K562 (cell line): ENCODE measurements at regions not wholly inside any gene's neighbourhood (a gene's known extent, or its start where the extent isn't known, plus 50 kb on each side); places are given as distances from the start of the nearest gene placed in this dataset.

Experiments used
- ATAC-seq: fragments of 200-7000 bp; cut with Tn5 transposase; 3 replicates; pipeline ENCODE4 v1.9.1; 2020; ENCODE audit warnings: moderate library complexity
- BruUV-seq: library from RNA; stranded (reverse); fragments of 400-500 nt; replicated peaks from 2 replicates; lab custom pipeline; 2021; lab: Mats Ljungman, UMichigan
- CTCF ChIA-PET: fragments of 300-600 bp; formaldehyde crosslinking; extraction: SDS; loops from one replicate; lab custom pipeline; 2021; ENCODE audit warnings: low intra/inter-chr PET ratio; lab: Yijun Ruan, JAX
- POLR2A ChIA-PET: fragments of 300-600, 350-650 bp; sonication (Branson Sonifier 250); formaldehyde crosslinking; extraction: SDS; loops from one replicate; lab custom pipeline; 2021; ENCODE audit warnings: antibody characterized with exemption, inconsistent platforms; lab: Yijun Ruan, JAX
- DNase-seq, 4 experiments: peaks; one replicate each; pipeline versions ENCODE4 v3.0.0 to v3.0.0-alpha.2; 2011 to 2018; ENCODE audit warnings: low spot score in 3 of 4, mixed read lengths in 3 of 4; ENCODE audit errors: extremely low read depth in 1 of 4
- FAIRE-seq: peaks from 2 replicates; lab custom pipeline; 2011; peaks lifted over from hg19 to GRCh38; lab: Jason Lieb, UNC
- H2AFZ ChIP-seq: 2 replicates; pipeline ENCODE4 v1.6.0; 2011; ENCODE audit warnings: low read depth, low read length, control low read depth, inconsistent platforms
- H3K27ac ChIP-seq: fragments of 200-600 bp; 3 replicates; pipeline ENCODE4 v1.8.0; 2011; ENCODE audit warnings: low read depth, mild to moderate bottlenecking, control low read depth, inconsistent platforms, low read length, moderate library complexity, mixed read lengths; ENCODE audit errors: extremely low read depth
- H3K27me3 ChIP-seq, 2 experiments: fragments of 300-600 bp in 1 of 2; 2 replicates in 1 of 2; 3 replicates in 1 of 2; pipeline versions ENCODE4 v1.6.0 to v1.8.0; 2011; ENCODE audit warnings: inconsistent platforms in 2 of 2, low read length in 2 of 2, mild to moderate bottlenecking in 1 of 2, mixed read lengths in 1 of 2, moderate library complexity in 1 of 2; ENCODE audit not compliant: control insufficient read depth in 2 of 2, insufficient read depth in 2 of 2
- H3K36me3 ChIP-seq: fragments of 300-600 bp; 3 replicates; pipeline ENCODE4 v1.8.0; 2011; ENCODE audit warnings: mild to moderate bottlenecking, low read length, inconsistent platforms; ENCODE audit not compliant: control insufficient read depth, insufficient read depth
- H3K4me1 ChIP-seq, 2 experiments: fragments of 200-600 bp in 1 of 2; replicated peaks in 1 of 2; 2 replicates in 1 of 2; 3 replicates in 1 of 2; pipeline versions ENCODE4 v1.5.1 to v1.8.0; 2011; ENCODE audit warnings: inconsistent platforms in 2 of 2, low read length in 2 of 2, mild to moderate bottlenecking in 1 of 2, mixed read lengths in 1 of 2, moderate library complexity in 1 of 2; ENCODE audit not compliant: control insufficient read depth in 2 of 2, insufficient read depth in 2 of 2
- H3K4me2 ChIP-seq: 2 replicates; pipeline ENCODE4 v1.6.1; 2011; ENCODE audit warnings: low read length, control low read depth, inconsistent platforms, mixed read lengths; ENCODE audit not compliant: insufficient read depth
- H3K4me3 ChIP-seq: fragments of 200-600 bp; sonication (generic), shearing (Covaris generic); 2 replicates; pipeline ENCODE4 v1.5.1; 2016; ENCODE audit warnings: control low read depth, inconsistent platforms
- H3K79me2 ChIP-seq: fragments of 200-600 bp; 3 replicates; pipeline ENCODE4 v1.8.0; 2011; ENCODE audit warnings: low read length, inconsistent platforms; ENCODE audit not compliant: control insufficient read depth, insufficient read depth
- H3K9ac ChIP-seq, 2 experiments: 2 replicates each; pipeline versions ENCODE4 v1.6.0 to v1.6.1; 2011; ENCODE audit warnings: low read depth in 2 of 2, low read length in 2 of 2, control low read depth in 1 of 2, inconsistent platforms in 1 of 2, mild to moderate bottlenecking in 1 of 2, mixed read lengths in 1 of 2; ENCODE audit not compliant: insufficient read depth in 1 of 2
- H3K9me1 ChIP-seq: one replicate; pipeline ENCODE4 v1.6.0; 2011; ENCODE audit warnings: inconsistent platforms, mild to moderate bottlenecking, low read length, moderate library complexity; ENCODE audit not compliant: control insufficient read depth, insufficient read depth
- H3K9me3 ChIP-seq: replicated peaks from 2 replicates; pipeline ENCODE4 v1.5.1; 2011; ENCODE audit warnings: low read depth, low read length, inconsistent platforms; ENCODE audit not compliant: control insufficient read depth, insufficient read depth
- H4K20me1 ChIP-seq: replicated peaks from 2 replicates; pipeline ENCODE4 v1.6.1; 2011; ENCODE audit warnings: low read length, inconsistent platforms, mixed read lengths; ENCODE audit not compliant: control insufficient read depth, insufficient read depth
- CHD2 ChIP-seq: IDR thresholded peaks from 2 replicates; pipeline ENCODE4 v1.6.1; 2011; ENCODE audit warnings: low read depth, low read length
- CREB1 ChIP-seq, 2 experiments: sonication (generic) in 1 of 2; formaldehyde crosslinking in 1 of 2; IDR thresholded peaks; 2 replicates each; pipeline versions ENCODE4 v1.6.1 to v1.8.0; 2012 to 2022; ENCODE audit warnings: inconsistent platforms in 1 of 2, mild to moderate bottlenecking in 1 of 2, missing genetic modification reagents in 1 of 2, moderate library complexity in 1 of 2
- GTF2E2 ChIP-seq: fragments of 200-800 bp; sonication (Bioruptor generic); IDR thresholded peaks from 2 replicates; pipeline ENCODE4 v1.6.1; 2016; ENCODE audit warnings: missing genetic modification characterization, missing compliant biosample characterization
- GTF2F1 ChIP-seq: IDR thresholded peaks from 2 replicates; pipeline ENCODE4 v1.6.1; 2011; ENCODE audit warnings: low read depth, low read length, improper control_type of control experiment
- HNRNPUL1 ChIP-seq: fragments of 200-400 bp; formaldehyde crosslinking; IDR thresholded peaks from 2 replicates; pipeline ENCODE4 v1.6.1; 2017; ENCODE audit warnings: low read length
- RAD51 ChIP-seq: fragments of 450-650 bp; IDR thresholded peaks from 2 replicates; pipeline ENCODE4 v1.7.1; 2016; ENCODE audit warnings: low read depth, mild to moderate bottlenecking, borderline replicate concordance
- REST ChIP-seq, 2 experiments: fragments of 450-650 bp; formaldehyde crosslinking in 1 of 2; IDR thresholded peaks; 2 replicates each; pipeline versions ENCODE4 v1.4.0 to v1.6.1; 2014 to 2020; ENCODE audit warnings: mild to moderate bottlenecking in 2 of 2, borderline replicate concordance in 1 of 2, low read depth in 1 of 2
- SNRNP70 ChIP-seq: fragments of 200-400 bp; formaldehyde crosslinking; optimal IDR thresholded peaks from 2 replicates; pipeline ENCODE3; 2017; ENCODE audit warnings: low read depth, low read length
- SREBF2 ChIP-seq: sonication (generic); formaldehyde crosslinking; IDR thresholded peaks from 2 replicates; pipeline ENCODE4 v1.4.0; 2020; ENCODE audit warnings: mild to moderate bottlenecking, missing genetic modification reagents
- ZNF324 ChIP-seq: fragments of 250-450 bp; sonication (Bioruptor Pico); IDR thresholded peaks from 2 replicates; pipeline ENCODE4 v1.4.0; 2020; ENCODE audit warnings: mild to moderate bottlenecking
- WGBS: fragments of 100-300 bp; shearing (Covaris generic); methylation state at CpG from one replicate; pipeline ENCODE4 v1.1.6; 2016; ENCODE audit warnings: low coverage, mixed read lengths; ENCODE audit not compliant: insufficient coverage; ENCODE audit errors: missing lambda C conversion rate; 5-methylcytosine and 5-hydroxymethylcytosine counted together
- in situ Hi-C: fragments of 300-500 bp; cut with MboI; formaldehyde crosslinking; loops from 4 replicates; pipeline ENCODE4 v1.15.0; 2018; ENCODE audit warnings: inconsistent platforms, mixed read lengths
- intact Hi-C: fragments of 100-400 bp; cut with micrococcal nuclease; formaldehyde crosslinking; loops from 2 replicates; pipeline ENCODE4 v1.14.2; 2022

- Histone ChIP-seq H3K36me3 (no peaks in the 10 kb centered on the region), H3K27me3 (no peaks in the 10 kb centered on the region), H3K9me1 (no peaks in the 10 kb centered on the region), H3K27ac (no peak overlapping the region), H3K9me3 (no peaks in the 10 kb centered on the region), H3K4me1 (no peaks in the 10 kb centered on the region), H3K9ac (no peak overlapping the region), H3K4me3 (no peak overlapping the region), H3K79me2 (no peaks in the 10 kb centered on the region), H3K4me2 (no peak overlapping the region), H4K20me1 (no peaks in the 10 kb centered on the region), H2AFZ (no peak overlapping the region)
- in situ Hi-C loops (no loop called here), intact Hi-C loops (no loop called here)
- no peak for DNase-seq
- 0% methylated on average over 1 of the region's 1 CpG for WGBS
- ATAC-seq = no peak
- POLR2A ChIA-PET = no interaction called here
- BruUV-seq = no TSS peak
- TF ChIP-seq CHD2 (no peak), GTF2E2 (tag) (no peak), SNRNP70 (no peak), ZNF324 (CRISPR knock-in tag) (no peak)
- CTCF ChIA-PET = no interaction called here
- FAIRE-seq = no peak
These were observed 669.3 kb upstream of the MBL2 start for GRCh38 chr10:53441843-53442242.

GRCh38 chr10:53440601-53441000 lies 668.0 kb upstream of the MBL2 start:
- H3K27ac ChIP-seq = no peak overlapping the region
- no TSS peak for BruUV-seq
- H3K4me1 ChIP-seq = no peaks in the 10 kb centered on the region
- in situ Hi-C loops (no loop called here), intact Hi-C loops (no loop called here)
- no peaks in the 10 kb centered on the region for H3K79me2 ChIP-seq
- no peaks in the 10 kb centered on the region for H3K36me3 ChIP-seq
- no peak for ATAC-seq
- H3K9ac ChIP-seq = no peak overlapping the region
- H3K27me3 ChIP-seq = no peaks in the 10 kb centered on the region
- no peak overlapping the region for H2AFZ ChIP-seq
- FAIRE-seq = no peak
- POLR2A ChIA-PET = no interaction called here
- H3K9me1 ChIP-seq = no peaks in the 10 kb centered on the region
- WGBS = 0% methylated on average over 3 of the region's 3 CpGs
- H3K9me3 ChIP-seq = no peaks in the 10 kb centered on the region
- CTCF ChIA-PET = no interaction called here
- no peak overlapping the region for H3K4me3 ChIP-seq
- H3K4me2 ChIP-seq = no peak overlapping the region
- no peaks in the 10 kb centered on the region for H4K20me1 ChIP-seq
- DNase-seq = no peak
- TF ChIP-seq CREB1 (IDR thresholded peaks at IDR 0.05) (no peak), CREB1 (CRISPR knock-in tag; IDR thresholded peaks at IDR 0.05) (no peak), SREBF2 (no peak), REST (IDR thresholded peaks at IDR 0.05; ENCODE audit: borderline replicate concordance) (no peak), REST (CRISPR knock-in tag; IDR thresholded peaks at IDR 0.05; ENCODE audit: low read depth) (no peak), GTF2F1 (no peak), HNRNPUL1 (no peak), RAD51 (no peak)
